AG04449 (cell line): ENCODE measurements at regions not wholly inside any gene's neighbourhood (a gene's known extent, or its start where the extent isn't known, plus 50 kb on each side); places are given as distances from the start of the nearest gene placed in this dataset.
A peak's percentile ranks its signal among the peaks of the same experiment; 100 is the strongest.

Experiments
- CTCF ChIA-PET: fragments of 350-600 bp; formaldehyde crosslinking; extraction: SDS; loops from one replicate; lab custom pipeline; 2021; ENCODE audit warnings: antibody characterized with exemption; lab: Yijun Ruan, JAX
- POLR2A ChIA-PET: fragments of 400-600, 350-600 bp; formaldehyde crosslinking; extraction: SDS; loops from one replicate; lab custom pipeline; 2020; ENCODE audit warnings: antibody characterized with exemption, inconsistent platforms; lab: Yijun Ruan, JAX
- DNase-seq: peaks from one replicate; pipeline ENCODE4 v3.0.0-alpha.2; 2010; ENCODE audit warnings: low read depth, low spot score
- H3K4me3 ChIP-seq: 2 replicates; pipeline ENCODE4 v1.5.1; 2011; ENCODE audit warnings: low read depth, mild to moderate bottlenecking, control low read depth, low read length
- CTCF ChIP-seq: IDR thresholded peaks from one replicate; pipeline ENCODE4 v1.5.1; 2011; ENCODE audit warnings: mild to moderate bottlenecking, moderate library complexity, low read length, control low read depth, inconsistent platforms; ENCODE audit not compliant: insufficient read depth; ENCODE audit errors: missing control alignments

- POLR2A ChIA-PET = no interaction called here
Measured at GRCh38 chr5:143476601-143477211, 73.2 kb upstream of the NR3C1 start.

DNA sequence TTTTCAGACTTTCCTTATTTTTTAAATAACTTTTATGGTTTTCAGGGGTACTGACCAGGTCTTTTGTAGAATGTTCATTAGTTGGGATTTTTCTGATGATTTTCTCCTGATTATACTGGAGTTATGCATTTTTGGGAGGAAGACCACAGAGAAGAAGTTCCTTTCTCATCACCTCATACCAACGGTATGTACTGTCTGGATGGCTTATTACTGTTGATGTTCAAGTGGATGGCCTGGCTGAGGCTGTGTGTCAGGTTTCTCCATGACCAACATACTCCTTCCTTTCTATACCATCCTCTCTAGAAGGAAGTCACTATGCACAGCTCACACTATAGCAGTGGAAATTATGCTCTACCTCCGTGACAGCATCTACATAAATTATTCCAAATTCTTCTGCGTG lies 71.1 kb upstream of the NR3C1 start:
- ChIA-PET CTCF (interaction anchor here (1.4 kb wide), 1 partner anchor 11 kb away, joined by 3 read pairs; no protein-coding TSS in a partner anchor), POLR2A (no interaction called here)
- TF ChIP-seq CTCF = no peak
- no peak overlapping the region for H3K4me3 ChIP-seq
- no peak for DNase-seq

More at GRCh38 chr5:143476601-143477211, 73.2 kb upstream of the NR3C1 start:
- no peak for TF ChIP-seq CTCF
- CTCF ChIA-PET = no interaction called here
- no peak overlapping the region for H3K4me3 ChIP-seq
- DNase-seq = no peak

- no peak overlapping the region for H3K4me3 ChIP-seq
- no peak for DNase-seq
- CTCF ChIA-PET = no interaction called here
- TF ChIP-seq CTCF = no peak
- POLR2A ChIA-PET = no interaction called here
Measured at GRCh38 chr5:143473481-143473880, 70.0 kb upstream of the NR3C1 start.

DNA sequence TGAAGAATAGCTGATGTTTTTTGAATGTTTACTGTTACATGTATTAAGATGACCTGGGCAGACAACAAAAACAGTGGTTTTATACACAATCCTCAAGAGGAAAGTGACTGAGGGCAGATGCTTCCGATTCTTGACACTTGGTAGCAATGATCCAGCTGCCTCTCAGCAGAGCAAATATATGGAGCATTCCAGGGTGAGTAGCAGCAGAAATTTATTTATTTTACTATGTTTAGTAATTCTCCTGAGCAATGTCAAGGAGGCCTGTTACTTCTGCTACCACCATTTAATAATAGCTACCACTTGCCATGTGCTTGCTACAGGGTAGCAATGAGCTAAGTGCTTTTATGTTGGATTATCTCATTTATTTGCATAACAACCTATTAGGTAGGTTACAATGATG lies 69.1 kb upstream of the NR3C1 start:
- TF ChIP-seq CTCF = no peak
- no peak for DNase-seq
- CTCF ChIA-PET = interaction anchor here (0.6 to 1.1 kb wide), 2 partner anchors 22 to 228 kb away, joined by 3 read pairs; no protein-coding TSS in a partner anchor
- no peak overlapping the region for H3K4me3 ChIP-seq
- POLR2A ChIA-PET = no interaction called here

DNA sequence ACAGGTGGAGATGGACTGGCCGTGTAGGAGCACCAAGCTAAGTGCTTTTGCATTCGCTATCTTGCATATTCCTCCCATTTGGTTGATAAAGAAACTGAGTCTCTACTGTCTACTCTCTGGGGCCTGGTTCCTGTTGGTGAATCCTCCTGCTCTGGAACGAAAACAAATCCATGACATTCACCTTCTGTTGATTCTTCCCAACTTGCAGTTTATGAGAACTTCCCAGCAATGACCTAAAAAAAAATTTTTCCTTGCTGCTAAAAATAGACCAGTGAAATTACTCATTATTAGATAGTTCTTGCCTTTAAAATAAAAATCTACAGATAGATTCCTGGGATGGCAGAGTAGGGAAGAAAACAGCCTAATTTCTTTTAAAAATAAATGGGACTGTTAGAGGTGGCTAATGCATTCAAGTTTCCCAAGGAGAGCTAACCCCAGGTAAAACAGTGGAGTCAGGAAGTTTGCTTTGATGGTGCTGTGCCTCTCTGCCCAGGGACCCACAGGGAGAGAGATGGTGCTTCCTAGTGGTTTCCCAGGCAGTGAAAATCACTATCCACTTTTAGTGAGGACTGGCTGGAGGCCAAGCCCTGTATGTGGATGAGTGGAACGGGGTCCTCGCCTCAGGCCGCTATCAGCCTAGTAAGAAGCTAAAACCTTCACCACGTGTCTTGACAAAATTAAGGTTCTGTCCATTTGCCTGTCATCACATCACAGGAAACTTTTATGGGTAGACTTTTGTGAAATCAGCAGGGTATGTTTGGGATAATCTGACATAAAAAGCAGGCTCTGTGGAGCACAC lies 68.4 kb upstream of the NR3C1 start:
- no peak overlapping the region for H3K4me3 ChIP-seq
- no peak for TF ChIP-seq CTCF
- ChIA-PET CTCF (interaction anchor here (0.6 to 1.1 kb wide), 3 partner anchors 9 to 229 kb away, joined by 3 read pairs; no protein-coding TSS in a partner anchor), POLR2A (no interaction called here)
- no peak for DNase-seq

- peak; percentile 42 for DNase-seq
- ChIA-PET POLR2A (interaction anchor here (0.6 kb wide), 1 partner anchor 82 kb away, joined by 3 read pairs; no protein-coding TSS in a partner anchor), CTCF (interaction anchor here (1.0 to 1.1 kb wide), 2 partner anchors 8 to 20 kb away, joined by 3 read pairs; no protein-coding TSS in a partner anchor)
- no peak overlapping the region for H3K4me3 ChIP-seq
- no peak for TF ChIP-seq CTCF
Measured at GRCh38 chr5:143471041-143471509, 67.6 kb upstream of the NR3C1 start.
